ENCODE measurements at regions not wholly inside any gene's neighbourhood (a gene's known extent, or its start where the extent isn't known, plus 50 kb on each side); places are given as distances from the start of the nearest gene placed in this dataset.

DNA sequence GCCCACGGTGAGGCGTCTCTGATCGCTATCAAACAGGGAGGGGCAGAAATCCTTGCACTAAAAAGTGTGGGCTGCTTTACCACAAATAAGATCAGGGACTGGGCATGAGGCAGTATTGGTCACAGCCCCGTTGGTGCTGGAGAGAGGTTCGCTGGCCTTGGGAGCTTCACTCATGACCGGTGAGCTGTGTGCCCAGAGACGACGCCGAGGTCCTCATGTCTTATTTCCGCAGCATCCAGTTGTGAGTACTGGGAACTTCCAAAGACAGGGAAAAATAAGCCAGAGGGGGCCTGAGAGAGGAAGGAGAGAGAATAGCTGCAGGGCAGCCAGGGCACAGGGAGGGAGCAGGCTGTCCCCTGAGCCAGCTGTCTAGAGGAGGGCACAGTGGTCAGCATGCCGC is 154.2 kb upstream of the PRKCQ start (continued):
- TF ChIP-seq, protein P1, sequence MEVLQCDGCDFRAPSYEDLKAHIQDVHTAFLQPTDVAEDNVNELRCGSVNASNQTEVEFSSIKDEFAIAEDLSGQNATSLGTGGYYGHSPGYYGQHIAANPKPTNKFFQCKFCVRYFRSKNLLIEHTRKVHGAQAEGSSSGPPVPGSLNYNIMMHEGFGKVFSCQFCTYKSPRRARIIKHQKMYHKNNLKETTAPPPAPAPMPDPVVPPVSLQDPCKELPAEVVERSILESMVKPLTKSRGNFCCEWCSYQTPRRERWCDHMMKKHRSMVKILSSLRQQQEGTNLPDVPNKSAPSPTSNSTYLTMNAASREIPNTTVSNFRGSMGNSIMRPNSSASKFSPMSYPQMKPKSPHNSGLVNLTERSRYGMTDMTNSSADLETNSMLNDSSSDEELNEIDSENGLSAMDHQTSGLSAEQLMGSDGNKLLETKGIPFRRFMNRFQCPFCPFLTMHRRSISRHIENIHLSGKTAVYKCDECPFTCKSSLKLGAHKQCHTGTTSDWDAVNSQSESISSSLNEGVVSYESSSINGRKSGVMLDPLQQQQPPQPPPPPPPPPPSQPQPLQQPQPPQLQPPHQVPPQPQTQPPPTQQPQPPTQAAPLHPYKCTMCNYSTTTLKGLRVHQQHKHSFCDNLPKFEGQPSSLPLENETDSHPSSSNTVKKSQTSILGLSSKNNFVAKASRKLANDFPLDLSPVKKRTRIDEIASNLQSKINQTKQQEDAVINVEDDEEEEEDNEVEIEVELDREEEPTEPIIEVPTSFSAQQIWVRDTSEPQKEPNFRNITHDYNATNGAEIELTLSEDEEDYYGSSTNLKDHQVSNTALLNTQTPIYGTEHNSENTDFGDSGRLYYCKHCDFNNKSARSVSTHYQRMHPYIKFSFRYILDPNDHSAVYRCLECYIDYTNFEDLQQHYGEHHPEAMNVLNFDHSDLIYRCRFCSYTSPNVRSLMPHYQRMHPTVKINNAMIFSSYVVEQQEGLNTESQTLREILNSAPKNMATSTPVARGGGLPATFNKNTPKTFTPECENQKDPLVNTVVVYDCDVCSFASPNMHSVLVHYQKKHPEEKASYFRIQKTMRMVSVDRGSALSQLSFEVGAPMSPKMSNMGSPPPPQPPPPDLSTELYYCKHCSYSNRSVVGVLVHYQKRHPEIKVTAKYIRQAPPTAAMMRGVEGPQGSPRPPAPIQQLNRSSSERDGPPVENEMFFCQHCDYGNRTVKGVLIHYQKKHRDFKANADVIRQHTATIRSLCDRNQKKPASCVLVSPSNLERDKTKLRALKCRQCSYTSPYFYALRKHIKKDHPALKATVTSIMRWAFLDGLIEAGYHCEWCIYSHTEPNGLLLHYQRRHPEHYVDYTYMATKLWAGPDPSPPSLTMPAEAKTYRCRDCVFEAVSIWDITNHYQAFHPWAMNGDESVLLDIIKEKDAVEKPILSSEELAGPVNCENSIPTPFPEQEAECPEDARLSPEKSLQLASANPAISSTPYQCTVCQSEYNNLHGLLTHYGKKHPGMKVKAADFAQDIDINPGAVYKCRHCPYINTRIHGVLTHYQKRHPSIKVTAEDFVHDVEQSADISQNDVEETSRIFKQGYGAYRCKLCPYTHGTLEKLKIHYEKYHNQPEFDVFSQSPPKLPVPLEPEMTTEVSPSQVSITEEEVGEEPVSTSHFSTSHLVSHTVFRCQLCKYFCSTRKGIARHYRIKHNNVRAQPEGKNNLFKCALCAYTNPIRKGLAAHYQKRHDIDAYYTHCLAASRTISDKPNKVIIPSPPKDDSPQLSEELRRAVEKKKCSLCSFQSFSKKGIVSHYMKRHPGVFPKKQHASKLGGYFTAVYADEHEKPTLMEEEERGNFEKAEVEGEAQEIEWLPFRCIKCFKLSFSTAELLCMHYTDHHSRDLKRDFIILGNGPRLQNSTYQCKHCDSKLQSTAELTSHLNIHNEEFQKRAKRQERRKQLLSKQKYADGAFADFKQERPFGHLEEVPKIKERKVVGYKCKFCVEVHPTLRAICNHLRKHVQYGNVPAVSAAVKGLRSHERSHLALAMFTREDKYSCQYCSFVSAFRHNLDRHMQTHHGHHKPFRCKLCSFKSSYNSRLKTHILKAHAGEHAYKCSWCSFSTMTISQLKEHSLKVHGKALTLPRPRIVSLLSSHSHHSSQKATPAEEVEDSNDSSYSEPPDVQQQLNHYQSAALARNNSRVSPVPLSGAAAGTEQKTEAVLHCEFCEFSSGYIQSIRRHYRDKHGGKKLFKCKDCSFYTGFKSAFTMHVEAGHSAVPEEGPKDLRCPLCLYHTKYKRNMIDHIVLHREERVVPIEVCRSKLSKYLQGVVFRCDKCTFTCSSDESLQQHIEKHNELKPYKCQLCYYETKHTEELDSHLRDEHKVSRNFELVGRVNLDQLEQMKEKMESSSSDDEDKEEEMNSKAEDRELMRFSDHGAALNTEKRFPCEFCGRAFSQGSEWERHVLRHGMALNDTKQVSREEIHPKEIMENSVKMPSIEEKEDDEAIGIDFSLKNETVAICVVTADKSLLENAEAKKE (CRISPR knock-in tag; IDR thresholded peaks at IDR 0.05): no peak
- no peak for TF ChIP-seq EZH2 (IDR thresholded peaks at IDR 0.05; ENCODE audit: low read depth, unreplicated experiment)

DNA sequence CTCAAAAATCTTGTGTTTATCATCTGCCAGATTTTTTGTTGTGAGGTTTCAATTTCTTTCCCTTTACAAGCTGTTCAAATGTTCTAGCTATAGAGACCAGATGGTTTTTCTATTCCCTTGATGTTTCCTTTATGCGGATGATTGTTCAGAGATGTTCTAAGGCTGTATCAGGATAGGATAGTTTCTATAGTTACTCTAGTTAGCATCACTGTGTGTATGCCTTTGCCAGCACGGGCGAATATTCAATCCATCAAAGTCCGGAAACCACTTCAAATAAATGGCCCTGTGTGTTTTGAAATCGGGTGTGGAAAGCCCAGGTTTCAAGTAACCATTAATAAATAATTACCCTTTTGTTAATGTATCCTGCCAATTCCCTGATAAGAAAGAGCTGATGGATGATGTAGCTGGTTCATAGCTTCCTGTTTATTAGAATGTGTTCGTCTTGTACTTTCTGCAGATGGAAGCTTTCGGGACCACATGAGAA is 149.8 kb upstream of the PRKCQ start:
- Histone ChIP-seq H4K20me1 (replicated peaks; ENCODE audit: insufficient read depth) (no peaks in the 10 kb centered on the region), H2AFZ (no peak overlapping the region), H3K4me1 (ENCODE audit: insufficient read depth) (no peaks in the 10 kb centered on the region), H3K27ac (ENCODE audit: low read depth) (no peak overlapping the region), H3K4me3 (no peak overlapping the region), H3K27me3 (ENCODE audit: insufficient read depth) (no peaks in the 10 kb centered on the region), H3K4me2 (no peak overlapping the region), H3K9me2 (ENCODE audit: insufficient read depth) (no peaks in the 10 kb centered on the region; the same call in 1 of the 2 replicates), H3K36me3 (ENCODE audit: insufficient read depth) (no peaks in the 10 kb centered on the region), H3K79me2 (replicated peaks; ENCODE audit: insufficient read depth) (no peaks in the 10 kb centered on the region), H3F3A (replicated peaks; ENCODE audit: low read depth) (no peaks in the 10 kb centered on the region)
- no peaks in the 10 kb centered on the region for H3K36me3 Mint-ChIP-seq (ENCODE audit: low read depth)
- H3K27me3 Mint-ChIP-seq (ENCODE audit: insufficient read depth, low read depth, poor library complexity): no peaks in the 10 kb centered on the region
- TF ChIP-seq, protein P2, sequence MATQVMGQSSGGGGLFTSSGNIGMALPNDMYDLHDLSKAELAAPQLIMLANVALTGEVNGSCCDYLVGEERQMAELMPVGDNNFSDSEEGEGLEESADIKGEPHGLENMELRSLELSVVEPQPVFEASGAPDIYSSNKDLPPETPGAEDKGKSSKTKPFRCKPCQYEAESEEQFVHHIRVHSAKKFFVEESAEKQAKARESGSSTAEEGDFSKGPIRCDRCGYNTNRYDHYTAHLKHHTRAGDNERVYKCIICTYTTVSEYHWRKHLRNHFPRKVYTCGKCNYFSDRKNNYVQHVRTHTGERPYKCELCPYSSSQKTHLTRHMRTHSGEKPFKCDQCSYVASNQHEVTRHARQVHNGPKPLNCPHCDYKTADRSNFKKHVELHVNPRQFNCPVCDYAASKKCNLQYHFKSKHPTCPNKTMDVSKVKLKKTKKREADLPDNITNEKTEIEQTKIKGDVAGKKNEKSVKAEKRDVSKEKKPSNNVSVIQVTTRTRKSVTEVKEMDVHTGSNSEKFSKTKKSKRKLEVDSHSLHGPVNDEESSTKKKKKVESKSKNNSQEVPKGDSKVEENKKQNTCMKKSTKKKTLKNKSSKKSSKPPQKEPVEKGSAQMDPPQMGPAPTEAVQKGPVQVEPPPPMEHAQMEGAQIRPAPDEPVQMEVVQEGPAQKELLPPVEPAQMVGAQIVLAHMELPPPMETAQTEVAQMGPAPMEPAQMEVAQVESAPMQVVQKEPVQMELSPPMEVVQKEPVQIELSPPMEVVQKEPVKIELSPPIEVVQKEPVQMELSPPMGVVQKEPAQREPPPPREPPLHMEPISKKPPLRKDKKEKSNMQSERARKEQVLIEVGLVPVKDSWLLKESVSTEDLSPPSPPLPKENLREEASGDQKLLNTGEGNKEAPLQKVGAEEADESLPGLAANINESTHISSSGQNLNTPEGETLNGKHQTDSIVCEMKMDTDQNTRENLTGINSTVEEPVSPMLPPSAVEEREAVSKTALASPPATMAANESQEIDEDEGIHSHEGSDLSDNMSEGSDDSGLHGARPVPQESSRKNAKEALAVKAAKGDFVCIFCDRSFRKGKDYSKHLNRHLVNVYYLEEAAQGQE (IDR thresholded peaks at IDR 0.05; ENCODE audit: unreplicated experiment): no peak
- TF ChIP-seq, protein P3, sequence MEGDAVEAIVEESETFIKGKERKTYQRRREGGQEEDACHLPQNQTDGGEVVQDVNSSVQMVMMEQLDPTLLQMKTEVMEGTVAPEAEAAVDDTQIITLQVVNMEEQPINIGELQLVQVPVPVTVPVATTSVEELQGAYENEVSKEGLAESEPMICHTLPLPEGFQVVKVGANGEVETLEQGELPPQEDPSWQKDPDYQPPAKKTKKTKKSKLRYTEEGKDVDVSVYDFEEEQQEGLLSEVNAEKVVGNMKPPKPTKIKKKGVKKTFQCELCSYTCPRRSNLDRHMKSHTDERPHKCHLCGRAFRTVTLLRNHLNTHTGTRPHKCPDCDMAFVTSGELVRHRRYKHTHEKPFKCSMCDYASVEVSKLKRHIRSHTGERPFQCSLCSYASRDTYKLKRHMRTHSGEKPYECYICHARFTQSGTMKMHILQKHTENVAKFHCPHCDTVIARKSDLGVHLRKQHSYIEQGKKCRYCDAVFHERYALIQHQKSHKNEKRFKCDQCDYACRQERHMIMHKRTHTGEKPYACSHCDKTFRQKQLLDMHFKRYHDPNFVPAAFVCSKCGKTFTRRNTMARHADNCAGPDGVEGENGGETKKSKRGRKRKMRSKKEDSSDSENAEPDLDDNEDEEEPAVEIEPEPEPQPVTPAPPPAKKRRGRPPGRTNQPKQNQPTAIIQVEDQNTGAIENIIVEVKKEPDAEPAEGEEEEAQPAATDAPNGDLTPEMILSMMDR (conservative IDR thresholded peaks at IDR 0.05; ENCODE audit: low read depth in 2 of 2): no peak
- TF ChIP-seq, protein P4, sequence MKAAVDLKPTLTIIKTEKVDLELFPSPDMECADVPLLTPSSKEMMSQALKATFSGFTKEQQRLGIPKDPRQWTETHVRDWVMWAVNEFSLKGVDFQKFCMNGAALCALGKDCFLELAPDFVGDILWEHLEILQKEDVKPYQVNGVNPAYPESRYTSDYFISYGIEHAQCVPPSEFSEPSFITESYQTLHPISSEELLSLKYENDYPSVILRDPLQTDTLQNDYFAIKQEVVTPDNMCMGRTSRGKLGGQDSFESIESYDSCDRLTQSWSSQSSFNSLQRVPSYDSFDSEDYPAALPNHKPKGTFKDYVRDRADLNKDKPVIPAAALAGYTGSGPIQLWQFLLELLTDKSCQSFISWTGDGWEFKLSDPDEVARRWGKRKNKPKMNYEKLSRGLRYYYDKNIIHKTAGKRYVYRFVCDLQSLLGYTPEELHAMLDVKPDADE (IDR thresholded peaks at IDR 0.05): no peak
- no peak for TF ChIP-seq EZH2phosphoT487 (IDR thresholded peaks at IDR 0.05; ENCODE audit: unreplicated experiment)
- H3K9me3 Mint-ChIP-seq: no peaks in the 10 kb centered on the region; the same call in 2 of the 3 replicates
- H3K4me1 Mint-ChIP-seq: peaks cover 7% of the 10 kb centered on the region
- H3K27ac Mint-ChIP-seq: no peak overlapping the region
- H3K4me3 Mint-ChIP-seq: no peak overlapping the region
- ATAC-seq (no peak), DNase-seq (ENCODE audit: low spot score) (no peak)
